Endothelial cell of umbilical vein (primary cell): ENCODE measurements at regions not wholly inside any gene's neighbourhood (a gene's known extent, or its start where the extent isn't known, plus 50 kb on each side); places are given as distances from the start of the nearest gene placed in this dataset.

Experiments used
- BruUV-seq: library from RNA; stranded (reverse); fragments of 400-500 nt; replicated peaks from 2 replicates; lab custom pipeline; 2021; lab: Mats Ljungman, UMichigan
- CTCF ChIA-PET: fragments of 300-600, 350-600 bp; sonication (Branson Sonifier 250); formaldehyde crosslinking; loops from one replicate; lab custom pipeline; 2021; ENCODE audit warnings: antibody characterized with exemption, inconsistent platforms; lab: Charles Lee
- POLR2A ChIA-PET: fragments of 300-600, 350-600 bp; sonication (Branson Sonifier 250); formaldehyde crosslinking; loops from one replicate; lab custom pipeline; 2021; ENCODE audit warnings: antibody characterized with exemption, inconsistent platforms; lab: Charles Lee
- DNase-seq: peaks from one replicate; pipeline ENCODE4 v3.0.0-alpha.2; 2011; ENCODE audit warnings: low read depth, low spot score
- FAIRE-seq: peaks from 2 replicates; lab custom pipeline; 2011; peaks lifted over from hg19 to GRCh38; lab: Jason Lieb, UNC
- H2AFZ ChIP-seq: 2 replicates; pipeline ENCODE4 v1.6.0; 2012; ENCODE audit warnings: low read depth, low read length, control low read depth, inconsistent platforms
- H3K27ac ChIP-seq: 2 replicates; pipeline ENCODE4 v1.5.1; 2011; ENCODE audit warnings: low read depth, mild to moderate bottlenecking, control low read depth, low read length, moderate library complexity; ENCODE audit not compliant: insufficient read depth
- H3K27me3 ChIP-seq, 2 experiments: 2 replicates each; pipeline versions ENCODE4 v1.6.0 to v1.6.1; 2011; ENCODE audit warnings: low read length in 2 of 2, mixed read lengths in 1 of 2; ENCODE audit not compliant: control insufficient read depth in 2 of 2, insufficient read depth in 2 of 2
- H3K36me3 ChIP-seq, 2 experiments: 2 replicates in 1 of 2; 3 replicates in 1 of 2; pipeline ENCODE4 v1.5.1; 2011; ENCODE audit warnings: low read length in 2 of 2, mild to moderate bottlenecking in 1 of 2, moderate library complexity in 1 of 2; ENCODE audit not compliant: control insufficient read depth in 2 of 2, insufficient read depth in 2 of 2; ENCODE audit errors: extremely low read depth in 1 of 2
- H3K4me1 ChIP-seq: 3 replicates; pipeline ENCODE4 v1.5.1; 2011; ENCODE audit warnings: mild to moderate bottlenecking, low read length; ENCODE audit not compliant: control insufficient read depth, insufficient read depth; ENCODE audit errors: extremely low read depth
- H3K4me2 ChIP-seq: 2 replicates; pipeline ENCODE4 v1.6.1; 2011; ENCODE audit warnings: low read length, control low read depth, mixed read lengths; ENCODE audit not compliant: insufficient read depth
- H3K4me3 ChIP-seq, 3 experiments: fragments of 200-600 bp in 1 of 3; sonication (generic), shearing (Covaris generic) in 1 of 3; replicated peaks in 1 of 3; 2 replicates each; pipeline ENCODE4 v1.5.1; 2011 to 2016; ENCODE audit warnings: control low read depth in 3 of 3, low read length in 3 of 3, mild to moderate bottlenecking in 2 of 3, inconsistent platforms in 1 of 3, low read depth in 1 of 3, moderate library complexity in 1 of 3; ENCODE audit not compliant: insufficient read depth in 1 of 3
- H3K79me2 ChIP-seq: 2 replicates; pipeline ENCODE4 v1.6.0; 2012; ENCODE audit warnings: low read length, inconsistent platforms; ENCODE audit not compliant: control insufficient read depth, insufficient read depth
- H3K9ac ChIP-seq: replicated peaks from 2 replicates; pipeline ENCODE3; 2011; ENCODE audit warnings: low read length, control low read depth; ENCODE audit not compliant: insufficient read depth; ENCODE audit errors: extremely low read depth
- H3K9me1 ChIP-seq: replicated peaks from 3 replicates; pipeline ENCODE4 v1.6.0; 2011; ENCODE audit warnings: mild to moderate bottlenecking, low read length; ENCODE audit not compliant: control insufficient read depth, insufficient read depth; ENCODE audit errors: extremely low read depth
- H3K9me3 ChIP-seq: replicated peaks from 2 replicates; pipeline ENCODE4 v1.5.1; 2012; ENCODE audit warnings: low read length, inconsistent platforms; ENCODE audit not compliant: control insufficient read depth, insufficient read depth
- H4K20me1 ChIP-seq: replicated peaks from 2 replicates; pipeline ENCODE3; 2011; ENCODE audit warnings: mild to moderate bottlenecking, low read length; ENCODE audit not compliant: control insufficient read depth, insufficient read depth; ENCODE audit errors: extremely low read depth
- CTCF ChIP-seq, 2 donors: IDR thresholded peaks; 1 replicate in 1 of 2; 2 replicates in 1 of 2; pipeline ENCODE4 v1.5.1; 2011; ENCODE audit warnings: low read length in 2 of 2, mild to moderate bottlenecking in 2 of 2, moderate library complexity in 2 of 2, control low read depth in 1 of 2, inconsistent platforms in 1 of 2, low read depth in 1 of 2; ENCODE audit not compliant: insufficient read depth in 1 of 2; ENCODE audit errors: extremely low read depth in 1 of 2
- EZH2 ChIP-seq: IDR thresholded peaks from 2 replicates; pipeline ENCODE4 v1.6.1; 2012; ENCODE audit warnings: borderline replicate concordance, low read depth, mild to moderate bottlenecking, moderate library complexity, low read length, inconsistent platforms; ENCODE audit not compliant: severe bottlenecking
- FOS ChIP-seq: IDR thresholded peaks from 2 replicates; pipeline ENCODE4 v1.6.1; 2011; ENCODE audit warnings: mild to moderate bottlenecking, low read length, moderate library complexity, borderline replicate concordance; ENCODE audit not compliant: insufficient read depth
- GATA2 ChIP-seq: IDR thresholded peaks from 2 replicates; pipeline ENCODE4 v1.7.0; 2011; ENCODE audit warnings: low read depth, mild to moderate bottlenecking, moderate library complexity, mixed read lengths, low read length; ENCODE audit not compliant: insufficient read length, insufficient read depth
- JUN ChIP-seq: IDR thresholded peaks from 2 replicates; pipeline ENCODE4 v1.6.1; 2011; ENCODE audit warnings: borderline replicate concordance, low read depth; ENCODE audit not compliant: insufficient read length, insufficient read depth
- MAX ChIP-seq: IDR thresholded peaks from 2 replicates; pipeline ENCODE4 v1.6.1; 2011; ENCODE audit not compliant: insufficient read depth, insufficient read length
- MYC ChIP-seq: IDR thresholded peaks from one replicate; pipeline ENCODE4 v1.6.1; 2011; ENCODE audit warnings: mild to moderate bottlenecking, low read depth, low read length
- POLR2A ChIP-seq: IDR thresholded peaks from 2 replicates; pipeline ENCODE4 v1.6.1; 2012; ENCODE audit warnings: low read depth, mild to moderate bottlenecking, control low read depth, low read length
- POLR2AphosphoS5 ChIP-seq: IDR thresholded peaks from 2 replicates; pipeline ENCODE4 v1.6.1; 2012; ENCODE audit warnings: low read depth, mild to moderate bottlenecking, control low read depth, low read length, moderate library complexity; ENCODE audit not compliant: insufficient read depth
- dilution Hi-C: fragments of 300-500 bp; cut with MboI; formaldehyde crosslinking; loops from one replicate; pipeline ENCODE4 v1.15.0; 2019; ENCODE audit warnings: low sequenced_read_pairs; ENCODE audit not compliant: extremely low pct_ligation_motif_present
- intact Hi-C: fragments of 100-400 bp; cut with micrococcal nuclease; formaldehyde crosslinking; loops from one replicate; pipeline ENCODE4 v1.10.0; 2022

GRCh38 chr10:80896076-80896475 is 358.4 kb downstream of the SH2D4B start:
- FAIRE-seq, result no peak
- dilution Hi-C loops, result no loop called here
- Histone ChIP-seq H3K9ac (no peak overlapping the region), H3K27me3 (no peaks in the 10 kb centered on the region), H3K4me3 (no peak overlapping the region), H2AFZ (no peak overlapping the region), H3K4me1 (no peaks in the 10 kb centered on the region), H3K36me3 (no peaks in the 10 kb centered on the region), H4K20me1 (no peaks in the 10 kb centered on the region), H3K9me1 (no peaks in the 10 kb centered on the region), H3K27ac (no peak overlapping the region), H3K4me2 (no peak overlapping the region), H3K9me3 (no peaks in the 10 kb centered on the region), H3K79me2 (no peaks in the 10 kb centered on the region)
- TF ChIP-seq MAX (no peak), CTCF (IDR thresholded peaks at IDR 0.05; ENCODE audit: extremely low read depth in 1 of 2, insufficient read depth in 1 of 2, low read depth in 1 of 2, low read length in 2 of 2) (no peak), FOS (no peak), POLR2AphosphoS5 (no peak), JUN (no peak), EZH2 (no peak), MYC (no peak), POLR2A (no peak), GATA2 (no peak)
- POLR2A ChIA-PET, result no interaction called here
- DNase-seq, result no peak
- no TSS peak for BruUV-seq
- intact Hi-C loops, result no loop called here
- CTCF ChIA-PET, result no interaction called here
